NCI-H2081 (cell line): ENCODE measurements at regions not wholly inside any gene's neighbourhood (a gene's known extent, or its start where the extent isn't known, plus 50 kb on each side); places are given as distances from the start of the nearest gene placed in this dataset.
"Not testable (repeated sequence)": the region's sequence is repeated elsewhere in the genome, so short reads cannot be mapped to it uniquely, and the experiment has no call there.

Experiments
- DNase-seq, 2 experiments: peaks; one replicate each; lab custom pipeline; 2025; lab: John Stamatoyannopoulos, UW

GRCh38 chr11:33527738-33528137, 172.9 kb downstream of the C11orf91 start:
- DNase-seq, result not testable (repeated sequence)

- DNase-seq, result no peak
Measured at GRCh38 chr11:33525789-33526188, 174.8 kb downstream of the C11orf91 start.

GRCh38 chr11:33521384-33521783, 179.2 kb downstream of the C11orf91 start:
- no peak for DNase-seq

DNA sequence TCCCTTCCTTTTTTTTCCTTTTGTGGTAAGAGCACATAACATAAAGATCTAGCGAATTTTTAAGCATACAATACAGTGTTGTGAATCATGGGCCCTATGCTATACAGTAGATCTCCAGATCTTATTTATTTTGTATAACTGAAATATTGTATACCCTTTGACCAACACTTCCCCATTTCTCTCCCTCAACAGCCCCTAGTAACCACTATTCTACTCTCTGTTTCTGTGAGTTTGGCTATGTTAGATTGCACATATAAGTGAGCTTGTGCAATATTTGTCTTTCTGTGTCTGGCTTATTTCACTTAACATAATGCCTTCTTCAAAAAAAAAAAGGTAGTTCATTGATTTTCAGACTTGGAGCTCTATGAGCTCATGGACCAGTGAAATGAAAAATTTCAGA, 180.5 kb downstream of the C11orf91 start:
- no peak for DNase-seq

DNA sequence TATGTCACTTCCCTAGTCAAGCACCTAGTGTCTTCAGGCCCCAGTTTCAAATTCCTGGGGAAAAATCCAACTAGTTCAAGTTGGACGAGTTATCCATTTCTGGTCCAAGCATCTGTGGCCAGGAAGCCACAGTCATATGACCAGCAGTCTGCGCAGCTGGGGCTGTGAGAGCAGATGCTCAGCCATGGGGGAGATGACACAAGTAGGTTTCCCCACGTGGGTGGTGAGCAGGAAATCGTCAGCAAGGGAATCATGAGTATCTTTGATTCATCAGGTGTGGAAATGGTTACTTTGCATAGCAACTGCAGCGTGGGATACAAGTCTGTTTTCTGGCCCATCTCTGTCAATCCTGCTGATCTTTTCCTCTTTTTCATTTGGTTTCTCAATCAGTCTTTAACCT, 185.3 kb downstream of the C11orf91 start:
- DNase-seq, result no peak

- no peak for DNase-seq
Measured at GRCh38 chr11:33514079-33514925, 186.3 kb downstream of the C11orf91 start.

GRCh38 chr11:33509632-33510031, 191.0 kb downstream of the C11orf91 start:
- no peak for DNase-seq

DNA sequence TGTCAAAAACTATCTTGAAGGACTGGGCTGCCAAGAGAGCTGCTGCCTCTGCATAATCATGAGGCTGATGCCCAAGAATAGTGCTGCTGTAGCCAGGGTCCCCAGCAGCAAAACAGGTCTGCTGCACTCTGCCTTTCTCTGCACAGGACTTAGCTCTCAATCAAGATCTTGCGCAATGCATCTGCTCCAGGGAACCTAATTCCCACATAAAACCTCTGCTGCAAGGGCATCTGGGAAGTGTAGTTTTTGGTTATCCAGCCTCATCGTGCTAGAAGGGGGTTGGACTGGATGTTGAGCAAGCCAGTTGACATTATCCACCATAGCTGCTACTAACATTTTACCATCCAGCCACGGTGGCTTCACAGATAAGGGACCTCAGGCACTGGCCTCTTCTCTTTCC, 192.7 kb downstream of the C11orf91 start:
- DNase-seq, result no peak

GRCh38 chr11:33507356-33507755, 193.3 kb downstream of the C11orf91 start:
- no peak for DNase-seq

GRCh38 chr11:33505093-33505492, 195.5 kb downstream of the C11orf91 start:
- DNase-seq, result no peak

- no peak for DNase-seq
Measured at GRCh38 chr11:33500861-33501479, 199.7 kb downstream of the C11orf91 start.

DNA sequence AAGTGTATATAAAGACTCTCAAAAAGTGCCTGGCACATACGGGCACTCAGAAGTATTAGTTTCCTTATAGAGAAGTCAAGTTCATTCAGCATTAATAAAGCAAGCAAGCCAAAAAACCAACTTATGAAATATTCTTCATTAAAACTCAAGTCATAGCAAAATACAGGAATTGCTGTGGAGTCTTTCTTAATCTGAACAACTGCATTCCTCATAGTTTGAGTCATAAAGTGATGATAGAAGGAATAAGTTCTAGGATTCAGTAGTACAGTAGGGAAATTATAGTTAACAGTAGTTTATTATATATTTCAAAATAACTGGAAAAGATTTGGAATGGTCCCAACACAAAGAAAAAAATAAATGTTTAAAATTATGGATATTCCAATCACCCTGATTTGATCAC, 200.3 kb downstream of the C11orf91 start:
- DNase-seq, result no peak

- no peak for DNase-seq
Measured at GRCh38 chr11:33492596-33492995, 208.0 kb downstream of the C11orf91 start.

DNA sequence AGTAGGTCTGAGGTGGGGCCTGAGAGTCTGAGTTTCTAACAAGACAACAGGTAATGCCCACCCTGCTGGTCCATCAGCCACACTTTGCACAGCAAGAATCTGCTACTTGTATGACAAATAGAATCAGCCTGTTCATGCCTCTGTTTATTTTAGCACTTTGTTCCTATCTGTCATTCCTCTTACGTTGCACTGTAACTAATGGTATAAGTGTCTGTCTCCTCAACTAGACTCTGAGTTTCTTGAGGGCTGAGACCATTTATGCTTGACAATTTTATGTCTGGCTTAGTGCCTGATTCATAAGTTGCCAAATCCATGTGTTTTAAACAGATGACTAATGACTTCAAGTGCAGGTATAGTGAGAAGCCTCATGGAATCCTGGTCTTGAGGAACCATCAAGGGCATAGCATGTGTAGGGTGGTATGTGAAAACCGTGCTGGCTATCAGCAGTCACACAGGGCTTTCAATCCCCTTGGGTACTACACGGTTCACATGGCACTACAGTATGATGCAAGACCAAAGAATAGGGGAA, 209.7 kb downstream of the C11orf91 start:
- DNase-seq, result no peak

DNA sequence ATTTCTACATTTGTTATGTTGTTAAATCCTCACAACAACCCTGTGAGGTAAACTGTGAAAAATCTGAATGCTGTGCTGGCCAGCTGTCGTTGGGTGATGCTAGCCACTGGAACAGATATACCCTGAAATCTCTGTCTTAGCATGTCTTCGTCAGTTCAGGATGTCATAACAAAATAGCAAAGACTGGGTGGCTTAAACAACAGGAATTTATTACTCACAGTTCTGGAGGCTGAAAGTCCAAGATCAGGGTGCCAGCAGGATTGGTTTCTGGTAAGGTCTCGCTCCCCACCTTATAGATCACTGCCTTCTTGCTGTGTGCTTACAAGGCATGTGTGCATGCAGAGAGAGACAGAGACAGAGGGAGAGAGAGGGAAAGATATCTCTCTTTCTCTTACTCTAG, 211.7 kb downstream of the C11orf91 start:
- no peak for DNase-seq

- DNase-seq, result no peak
Measured at GRCh38 chr11:33480626-33481025, 220.0 kb downstream of the C11orf91 start.

DNA sequence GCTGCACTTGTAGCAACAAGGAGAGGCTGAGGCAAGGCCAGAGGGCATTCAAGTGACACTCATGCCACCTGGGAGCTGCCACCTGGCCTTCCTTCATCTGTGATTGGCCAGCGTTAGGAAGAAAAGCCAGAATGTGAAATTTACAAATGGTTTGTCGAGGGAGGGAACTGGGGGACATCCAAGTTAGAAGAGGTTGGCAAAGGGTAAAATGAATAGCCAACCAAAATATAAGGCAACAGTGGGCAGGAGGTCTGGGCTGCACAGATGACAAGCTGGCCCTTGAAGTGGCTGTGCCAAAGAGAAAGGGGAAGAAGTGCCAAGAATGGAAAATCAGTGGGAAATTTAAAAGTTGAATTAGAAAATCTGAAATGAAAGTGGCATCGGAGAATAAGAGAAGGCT, 221.4 kb downstream of the C11orf91 start:
- DNase-seq, result no peak

GRCh38 chr11:33478111-33478573, 221.0 kb downstream of the HIPK3 start:
- DNase-seq, result no peak

DNA sequence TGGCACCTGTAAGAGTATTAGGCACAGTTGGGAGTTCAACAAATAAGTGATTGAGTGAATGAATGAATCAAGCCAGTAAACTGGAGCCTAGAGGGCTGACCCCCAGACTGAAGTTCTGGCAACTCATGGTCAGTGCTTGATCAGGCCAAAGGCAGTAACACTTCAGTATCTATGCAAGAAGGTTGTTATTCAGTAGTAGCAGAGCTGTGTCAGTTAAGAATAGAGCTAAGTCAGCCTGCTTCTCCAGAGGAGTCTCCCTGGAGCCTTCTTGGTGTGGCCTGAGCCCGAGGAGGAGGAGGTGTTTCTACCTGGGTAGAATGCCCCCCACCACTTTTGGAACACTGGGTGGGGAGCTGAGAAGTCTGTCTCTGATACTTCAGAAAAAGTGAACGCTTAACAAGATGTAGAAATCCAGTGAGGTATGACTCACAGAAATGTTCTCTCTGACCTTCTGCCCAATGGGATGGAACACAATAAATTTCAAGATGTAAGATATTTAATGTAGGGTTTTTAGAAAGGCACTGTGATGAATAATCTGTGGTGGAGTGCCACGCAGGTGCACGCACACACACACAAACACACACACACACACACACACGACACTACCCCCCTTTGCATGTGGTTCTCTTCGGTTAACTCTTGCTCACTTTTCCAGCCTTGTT, 219.9 kb downstream of the HIPK3 start:
- DNase-seq, result no peak

GRCh38 chr11:33475993-33476392, 218.8 kb downstream of the HIPK3 start:
- DNase-seq, result peak; percentile 13 to 74

GRCh38 chr11:33474866-33475265, 217.7 kb downstream of the HIPK3 start:
- DNase-seq, result no peak

DNA sequence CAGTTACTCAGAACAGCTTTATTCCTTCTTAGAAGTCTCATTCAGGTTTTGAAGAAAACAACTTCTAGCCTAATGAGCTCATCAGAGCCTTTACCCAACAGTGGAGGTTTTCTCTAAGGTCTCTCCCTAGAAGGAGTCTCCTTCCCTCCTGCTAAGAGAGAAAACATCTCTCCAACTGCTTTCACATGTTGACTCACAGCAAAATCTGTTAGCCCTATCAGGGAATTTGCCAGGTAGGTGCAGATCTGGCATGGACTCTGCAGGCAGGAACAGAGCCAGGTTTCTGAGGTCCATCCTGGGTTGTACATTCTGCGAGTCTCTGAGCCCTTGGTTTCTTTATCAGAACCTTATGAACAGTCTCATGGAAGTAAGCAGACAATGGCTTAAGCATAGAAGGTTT, 214.4 kb downstream of the HIPK3 start:
- no peak for DNase-seq

DNA sequence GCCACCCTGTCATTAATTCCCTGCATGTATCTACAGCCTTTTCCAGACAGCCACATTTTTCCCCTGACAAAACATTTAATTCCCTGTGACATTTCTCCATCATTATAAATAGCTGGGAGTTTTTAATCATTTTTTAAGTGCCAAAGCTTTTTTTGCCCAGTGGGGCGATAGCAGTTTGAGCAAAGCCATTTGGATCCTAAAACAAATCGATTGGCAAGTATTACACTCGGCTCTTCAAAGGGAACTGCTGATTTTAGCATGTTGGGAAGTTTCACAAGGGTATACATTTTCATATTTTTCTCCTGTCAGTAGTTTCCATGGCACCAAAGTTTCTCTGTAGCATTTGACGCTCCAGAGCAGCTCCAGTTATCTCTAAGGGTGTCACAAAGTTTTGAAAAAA, 210.8 kb downstream of the HIPK3 start:
- no peak for DNase-seq
